K562 (cell line): ENCODE measurements at regions not wholly inside any gene's neighbourhood (a gene's known extent, or its start where the extent isn't known, plus 50 kb on each side); places are given as distances from the start of the nearest gene placed in this dataset.

Source experiments
- ATAC-seq: fragments of 200-7000 bp; cut with Tn5 transposase; 3 replicates; pipeline ENCODE4 v1.9.1; 2020; ENCODE audit warnings: moderate library complexity
- BruUV-seq: library from RNA; stranded (reverse); fragments of 400-500 nt; replicated peaks from 2 replicates; lab custom pipeline; 2021; lab: Mats Ljungman, UMichigan
- CTCF ChIA-PET: fragments of 300-600 bp; formaldehyde crosslinking; extraction: SDS; loops from one replicate; lab custom pipeline; 2021; ENCODE audit warnings: low intra/inter-chr PET ratio; lab: Yijun Ruan, JAX
- POLR2A ChIA-PET: fragments of 300-600, 350-650 bp; sonication (Branson Sonifier 250); formaldehyde crosslinking; extraction: SDS; loops from one replicate; lab custom pipeline; 2021; ENCODE audit warnings: antibody characterized with exemption, inconsistent platforms; lab: Yijun Ruan, JAX
- DNase-seq, 4 experiments: peaks; one replicate each; pipeline versions ENCODE4 v3.0.0 to v3.0.0-alpha.2; 2011 to 2018; ENCODE audit warnings: low spot score in 3 of 4, mixed read lengths in 3 of 4; ENCODE audit errors: extremely low read depth in 1 of 4
- FAIRE-seq: peaks from 2 replicates; lab custom pipeline; 2011; peaks lifted over from hg19 to GRCh38; lab: Jason Lieb, UNC
- H2AFZ ChIP-seq: 2 replicates; pipeline ENCODE4 v1.6.0; 2011; ENCODE audit warnings: low read depth, low read length, control low read depth, inconsistent platforms
- H3K27ac ChIP-seq: fragments of 200-600 bp; 3 replicates; pipeline ENCODE4 v1.8.0; 2011; ENCODE audit warnings: low read depth, mild to moderate bottlenecking, control low read depth, inconsistent platforms, low read length, moderate library complexity, mixed read lengths; ENCODE audit errors: extremely low read depth
- H3K27me3 ChIP-seq, 2 experiments: fragments of 300-600 bp in 1 of 2; 2 replicates in 1 of 2; 3 replicates in 1 of 2; pipeline versions ENCODE4 v1.6.0 to v1.8.0; 2011; ENCODE audit warnings: inconsistent platforms in 2 of 2, low read length in 2 of 2, mild to moderate bottlenecking in 1 of 2, mixed read lengths in 1 of 2, moderate library complexity in 1 of 2; ENCODE audit not compliant: control insufficient read depth in 2 of 2, insufficient read depth in 2 of 2
- H3K36me3 ChIP-seq: fragments of 300-600 bp; 3 replicates; pipeline ENCODE4 v1.8.0; 2011; ENCODE audit warnings: mild to moderate bottlenecking, low read length, inconsistent platforms; ENCODE audit not compliant: control insufficient read depth, insufficient read depth
- H3K4me1 ChIP-seq, 2 experiments: fragments of 200-600 bp in 1 of 2; replicated peaks in 1 of 2; 2 replicates in 1 of 2; 3 replicates in 1 of 2; pipeline versions ENCODE4 v1.5.1 to v1.8.0; 2011; ENCODE audit warnings: inconsistent platforms in 2 of 2, low read length in 2 of 2, mild to moderate bottlenecking in 1 of 2, mixed read lengths in 1 of 2, moderate library complexity in 1 of 2; ENCODE audit not compliant: control insufficient read depth in 2 of 2, insufficient read depth in 2 of 2
- H3K4me2 ChIP-seq: 2 replicates; pipeline ENCODE4 v1.6.1; 2011; ENCODE audit warnings: low read length, control low read depth, inconsistent platforms, mixed read lengths; ENCODE audit not compliant: insufficient read depth
- H3K4me3 ChIP-seq: fragments of 200-600 bp; sonication (generic), shearing (Covaris generic); 2 replicates; pipeline ENCODE4 v1.5.1; 2016; ENCODE audit warnings: control low read depth, inconsistent platforms
- H3K79me2 ChIP-seq: fragments of 200-600 bp; 3 replicates; pipeline ENCODE4 v1.8.0; 2011; ENCODE audit warnings: low read length, inconsistent platforms; ENCODE audit not compliant: control insufficient read depth, insufficient read depth
- H3K9ac ChIP-seq, 2 experiments: 2 replicates each; pipeline versions ENCODE4 v1.6.0 to v1.6.1; 2011; ENCODE audit warnings: low read depth in 2 of 2, low read length in 2 of 2, control low read depth in 1 of 2, inconsistent platforms in 1 of 2, mild to moderate bottlenecking in 1 of 2, mixed read lengths in 1 of 2; ENCODE audit not compliant: insufficient read depth in 1 of 2
- H3K9me1 ChIP-seq: one replicate; pipeline ENCODE4 v1.6.0; 2011; ENCODE audit warnings: inconsistent platforms, mild to moderate bottlenecking, low read length, moderate library complexity; ENCODE audit not compliant: control insufficient read depth, insufficient read depth
- H3K9me3 ChIP-seq: replicated peaks from 2 replicates; pipeline ENCODE4 v1.5.1; 2011; ENCODE audit warnings: low read depth, low read length, inconsistent platforms; ENCODE audit not compliant: control insufficient read depth, insufficient read depth
- H4K20me1 ChIP-seq: replicated peaks from 2 replicates; pipeline ENCODE4 v1.6.1; 2011; ENCODE audit warnings: low read length, inconsistent platforms, mixed read lengths; ENCODE audit not compliant: control insufficient read depth, insufficient read depth
- BRCA1 ChIP-seq, 2 experiments: fragments of 450-650 bp in 1 of 2; sonication (generic) in 1 of 2; formaldehyde crosslinking in 1 of 2; IDR thresholded peaks; 2 replicates each; pipeline versions ENCODE4 v1.5.0 to v1.6.1; 2017 to 2020; ENCODE audit warnings: mild to moderate bottlenecking in 1 of 2, missing genetic modification reagents in 1 of 2
- EGR1 ChIP-seq: fragments of 450-650 bp; conservative IDR thresholded peaks from 2 replicates; pipeline ENCODE4 v1.6.1; 2017; ENCODE audit warnings: mild to moderate bottlenecking
- GABPB1 ChIP-seq: sonication (generic); formaldehyde crosslinking; IDR thresholded peaks from 2 replicates; pipeline ENCODE4 v1.8.0; 2022; ENCODE audit warnings: mild to moderate bottlenecking, missing genetic modification reagents
- HLTF ChIP-seq: fragments of 450-650 bp; IDR thresholded peaks from 2 replicates; pipeline ENCODE4 v1.6.1; 2016
- KDM4B ChIP-seq, 2 experiments: fragments of 450-650 bp in 1 of 2; sonication (generic) in 1 of 2; IDR thresholded peaks; 2 replicates each; pipeline ENCODE4 v1.6.1; 2016 to 2017; ENCODE audit warnings: borderline replicate concordance in 2 of 2, antibody characterized with exemption in 1 of 2, low read depth in 1 of 2, mild to moderate bottlenecking in 1 of 2
- MTF1 ChIP-seq: fragments of 250-450 bp; sonication (Bioruptor Pico); IDR thresholded peaks from 2 replicates; pipeline ENCODE4 v1.9.0; 2021; ENCODE audit warnings: moderate library complexity, mild to moderate bottlenecking, inconsistent platforms, borderline replicate concordance
- NCOA2 ChIP-seq, 2 experiments: fragments of 450-650 bp; IDR thresholded peaks; 2 replicates each; pipeline ENCODE4 v1.6.1; 2018; ENCODE audit warnings: mild to moderate bottlenecking in 2 of 2, moderate library complexity in 1 of 2; ENCODE audit not compliant: partially characterized antibody in 2 of 2
- NCOA4 ChIP-seq: fragments of 450-650 bp; IDR thresholded peaks from 2 replicates; pipeline ENCODE4 v1.6.1; 2018; ENCODE audit warnings: mild to moderate bottlenecking; ENCODE audit not compliant: partially characterized antibody
- PYGO2 ChIP-seq: fragments of 450-650 bp; IDR thresholded peaks from 2 replicates; pipeline ENCODE4 v1.6.1; 2016; ENCODE audit warnings: mild to moderate bottlenecking, missing genetic modification characterization, moderate library complexity, missing compliant biosample characterization
- SMAD1 ChIP-seq: fragments of 150-350 bp; IDR thresholded peaks from 2 replicates; pipeline ENCODE4 v1.6.1; 2014; ENCODE audit warnings: low read length, low read depth; ENCODE audit not compliant: partially characterized antibody
- SREBF2 ChIP-seq: sonication (generic); formaldehyde crosslinking; IDR thresholded peaks from 2 replicates; pipeline ENCODE4 v1.4.0; 2020; ENCODE audit warnings: mild to moderate bottlenecking, missing genetic modification reagents
- SRSF7 ChIP-seq: fragments of 200-400 bp; formaldehyde crosslinking; optimal IDR thresholded peaks from 2 replicates; pipeline ENCODE3; 2017; ENCODE audit warnings: mild to moderate bottlenecking, low read depth, low read length
- ZBTB1 ChIP-seq: sonication (generic); formaldehyde crosslinking; IDR thresholded peaks from 2 replicates; pipeline ENCODE4 v1.8.1; 2023; ENCODE audit warnings: missing genetic modification reagents, low read depth, mild to moderate bottlenecking, borderline replicate concordance
- ZC3H11A ChIP-seq: IDR thresholded peaks from 2 replicates; pipeline ENCODE4 v1.6.1; 2012; ENCODE audit warnings: low read depth, low read length, improper control_type of control experiment
- WGBS: fragments of 100-300 bp; shearing (Covaris generic); methylation state at CpG from one replicate; pipeline ENCODE4 v1.1.6; 2016; ENCODE audit warnings: low coverage, mixed read lengths; ENCODE audit not compliant: insufficient coverage; ENCODE audit errors: missing lambda C conversion rate; 5-methylcytosine and 5-hydroxymethylcytosine counted together
- in situ Hi-C: fragments of 300-500 bp; cut with MboI; formaldehyde crosslinking; loops from 4 replicates; pipeline ENCODE4 v1.15.0; 2018; ENCODE audit warnings: inconsistent platforms, mixed read lengths
- intact Hi-C: fragments of 100-400 bp; cut with micrococcal nuclease; formaldehyde crosslinking; loops from 2 replicates; pipeline ENCODE4 v1.14.2; 2022
- TF ChIP-seq, protein P1 (sequence below): fragments of 250-450 bp; sonication (Bioruptor Pico); IDR thresholded peaks from 2 replicates; pipeline ENCODE4 v1.9.0; 2021; ENCODE audit warnings: mild to moderate bottlenecking, inconsistent platforms
- TF ChIP-seq, protein P2 (sequence below): fragments of 250-450 bp; sonication (Bioruptor Pico); IDR thresholded peaks from 2 replicates; pipeline ENCODE4 v1.8.0; 2021; ENCODE audit warnings: moderate library complexity, mild to moderate bottlenecking, inconsistent platforms

DNA sequence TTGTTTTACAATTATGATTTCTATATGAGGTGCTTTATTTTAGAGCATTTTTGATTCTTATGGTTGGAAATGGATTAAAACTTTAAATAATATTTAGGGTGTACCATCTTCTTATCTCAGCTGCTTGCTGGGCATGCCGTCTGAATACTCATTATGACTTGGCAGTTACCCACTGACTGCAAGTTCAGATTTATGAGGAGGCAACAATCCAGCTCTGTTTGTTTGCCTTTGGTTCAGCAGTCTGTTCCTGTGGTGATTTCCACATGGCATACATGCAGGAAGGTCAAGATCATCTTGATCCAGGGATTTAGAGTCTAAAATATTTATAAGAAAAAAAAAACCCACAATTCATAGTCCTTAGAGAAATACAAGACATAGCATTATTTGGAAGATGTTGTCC, 1254.5 kb upstream of the NUDT12 start:
- CTCF ChIA-PET: no interaction called here
- Histone ChIP-seq H3K9me3 (no peaks in the 10 kb centered on the region), H3K9me1 (no peaks in the 10 kb centered on the region), H3K4me2 (no peak overlapping the region), H3K36me3 (no peaks in the 10 kb centered on the region), H4K20me1 (no peaks in the 10 kb centered on the region), H2AFZ (no peak overlapping the region), H3K27me3 (no peaks in the 10 kb centered on the region), H3K4me3 (no peak overlapping the region), H3K9ac (no peak overlapping the region), H3K79me2 (no peaks in the 10 kb centered on the region), H3K27ac (no peak overlapping the region), H3K4me1 (no peaks in the 10 kb centered on the region)
- in situ Hi-C loops: no loop called here
- TF ChIP-seq KDM4B (IDR thresholded peaks at IDR 0.05; ENCODE audit: borderline replicate concordance in 2 of 2, low read depth in 1 of 2) (no peak), NCOA4 (no peak), HLTF (no peak), MTF1 (CRISPR knock-in tag) (no peak), SMAD1 (no peak), EGR1 (no peak), SREBF2 (CRISPR knock-in tag) (no peak), BRCA1 (IDR thresholded peaks at IDR 0.05) (no peak), BRCA1 (CRISPR knock-in tag; IDR thresholded peaks at IDR 0.05) (no peak), SRSF7 (no peak), GABPB1 (CRISPR knock-in tag) (no peak), ZBTB1 (no peak), ZC3H11A (no peak), NCOA2 (IDR thresholded peaks at IDR 0.05; ENCODE audit: partially characterized antibody in 2 of 2) (no peak), PYGO2 (no peak)
- TF ChIP-seq, protein P1, sequence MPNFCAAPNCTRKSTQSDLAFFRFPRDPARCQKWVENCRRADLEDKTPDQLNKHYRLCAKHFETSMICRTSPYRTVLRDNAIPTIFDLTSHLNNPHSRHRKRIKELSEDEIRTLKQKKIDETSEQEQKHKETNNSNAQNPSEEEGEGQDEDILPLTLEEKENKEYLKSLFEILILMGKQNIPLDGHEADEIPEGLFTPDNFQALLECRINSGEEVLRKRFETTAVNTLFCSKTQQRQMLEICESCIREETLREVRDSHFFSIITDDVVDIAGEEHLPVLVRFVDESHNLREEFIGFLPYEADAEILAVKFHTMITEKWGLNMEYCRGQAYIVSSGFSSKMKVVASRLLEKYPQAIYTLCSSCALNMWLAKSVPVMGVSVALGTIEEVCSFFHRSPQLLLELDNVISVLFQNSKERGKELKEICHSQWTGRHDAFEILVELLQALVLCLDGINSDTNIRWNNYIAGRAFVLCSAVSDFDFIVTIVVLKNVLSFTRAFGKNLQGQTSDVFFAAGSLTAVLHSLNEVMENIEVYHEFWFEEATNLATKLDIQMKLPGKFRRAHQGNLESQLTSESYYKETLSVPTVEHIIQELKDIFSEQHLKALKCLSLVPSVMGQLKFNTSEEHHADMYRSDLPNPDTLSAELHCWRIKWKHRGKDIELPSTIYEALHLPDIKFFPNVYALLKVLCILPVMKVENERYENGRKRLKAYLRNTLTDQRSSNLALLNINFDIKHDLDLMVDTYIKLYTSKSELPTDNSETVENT: no peak
- TF ChIP-seq, protein P2, sequence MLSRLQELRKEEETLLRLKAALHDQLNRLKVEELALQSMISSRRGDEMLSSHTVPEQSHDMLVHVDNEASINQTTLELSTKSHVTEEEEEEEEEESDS: no peak
- BruUV-seq: no TSS peak
- FAIRE-seq: no peak
- POLR2A ChIA-PET: no interaction called here
- 0% methylated on average over 1 of the region's 1 CpG for WGBS
- no peak for DNase-seq
- intact Hi-C loops: no loop called here
- ATAC-seq: no peak
